ENCODE measurements at regions not wholly inside any gene's neighbourhood (a gene's known extent, or its start where the extent isn't known, plus 50 kb on each side); places are given as distances from the start of the nearest gene placed in this dataset.

- TF ChIP-seq ZNF274 (IDR thresholded peaks at IDR 0.05; ENCODE audit: low read depth, low read length) (no peak), YY1 (IDR thresholded peaks at IDR 0.05; ENCODE audit: insufficient read depth, insufficient read length) (no peak), SUZ12 (IDR thresholded peaks at IDR 0.05; ENCODE audit: extremely low read depth, insufficient read depth, insufficient read length) (no peak)
Measured at GRCh38 chr2:41527525-41528323, 520.1 kb upstream of the PKDCC start.

Data from NT2/D1 (cell line).